ENCODE measurements at regions not wholly inside any gene's neighbourhood (a gene's known extent, or its start where the extent isn't known, plus 50 kb on each side); places are given as distances from the start of the nearest gene placed in this dataset.

GRCh38 chr7:128162666-128163065 is 78.4 kb upstream of the LEP start:
- no peak overlapping the region for H3K27ac ChIP-seq (ENCODE audit: low read depth in 2 of 2, low read length in 1 of 2)
- H3K4me3 ChIP-seq (ENCODE audit: low read depth in 2 of 2, low read length in 1 of 2) = no peak overlapping the region
- no peaks in the 10 kb centered on the region for H3K9me3 ChIP-seq
- no peaks in the 10 kb centered on the region for H4K20me1 ChIP-seq (ENCODE audit: insufficient read depth)
- H3K9me2 ChIP-seq = no peaks in the 10 kb centered on the region
- WGBS (ENCODE audit: low lambda C conversion rate) = 67% methylated on average over 2 of the region's 2 CpGs
- no peaks in the 10 kb centered on the region; the same call in 1 of the 2 replicates for H3K27me3 ChIP-seq (ENCODE audit: insufficient read depth)
- DNase-seq = no peak
- no peaks in the 10 kb centered on the region for H3K79me2 ChIP-seq (ENCODE audit: insufficient read depth)
- no peak for TF ChIP-seq USF1 (IDR thresholded peaks at IDR 0.05; ENCODE audit: borderline replicate concordance, low read depth)
- TF ChIP-seq FOSL2 (IDR thresholded peaks at IDR 0.05; ENCODE audit: borderline replicate concordance, low read depth) = no peak
- TF ChIP-seq YY1 (IDR thresholded peaks at IDR 0.05; ENCODE audit: low read depth) = no peak
- TF ChIP-seq FOXM1 (IDR thresholded peaks at IDR 0.05; ENCODE audit: low read depth) = no peak
- TF ChIP-seq RAD21 (IDR thresholded peaks at IDR 0.05; ENCODE audit: low read length) = no peak
- TF ChIP-seq REST (IDR thresholded peaks at IDR 0.05; ENCODE audit: low read depth, low read length) = no peak
- no peak for TF ChIP-seq EZH2phosphoT487 (IDR thresholded peaks at IDR 0.05; ENCODE audit: borderline replicate concordance, low read depth)
- TF ChIP-seq SIN3A (IDR thresholded peaks at IDR 0.05; ENCODE audit: borderline replicate concordance, low read depth, low read length) = no peak
- no peak for TF ChIP-seq MEF2A (IDR thresholded peaks at IDR 0.05; ENCODE audit: borderline replicate concordance, low read depth)
- no peak for TF ChIP-seq JUND (IDR thresholded peaks at IDR 0.05)
- no peak overlapping the region for H3K9ac ChIP-seq
- H3F3A ChIP-seq (replicated peaks; ENCODE audit: insufficient read depth) = peaks cover 22% of the 10 kb centered on the region
- ChIA-PET POLR2A (no interaction called here), CTCF (interaction anchor here (1.5 to 3.9 kb wide), 4 partner anchors 8 to 46 kb away, joined by 3 to 23 read pairs (median 6); no protein-coding TSS in a partner anchor)
- peaks cover 6 to 8% of the 10 kb centered on the region in 2 experiments; a peak in 2 of 4 replicates for H3K4me1 ChIP-seq (ENCODE audit: control insufficient read depth in 1 of 2, insufficient read depth in 2 of 2, low read depth in 1 of 2, low read length in 1 of 2)
- H3K36me3 ChIP-seq (replicated peaks in 1 of 2; ENCODE audit: control insufficient read depth in 1 of 2, insufficient read depth in 2 of 2, low read length in 1 of 2) = no peaks in the 10 kb centered on the region
- H2AFZ ChIP-seq (ENCODE audit: low read depth) = no peak overlapping the region
- no peak overlapping the region for H3K4me2 ChIP-seq

GRCh38 chr7:128163473-128163872 is 77.6 kb upstream of the LEP start:
- ChIA-PET POLR2A (no interaction called here), CTCF (interaction anchor here (1.5 to 22.8 kb wide), 4 partner anchors 9 to 43 kb away, joined by 3 to 175 read pairs (median 30); no protein-coding TSS in a partner anchor)
- no peaks in the 10 kb centered on the region for H3K9me3 ChIP-seq
- no peaks in the 10 kb centered on the region for H3K79me2 ChIP-seq (ENCODE audit: insufficient read depth)
- no peaks in the 10 kb centered on the region; the same call in 1 of the 2 replicates for H3K27me3 ChIP-seq (ENCODE audit: insufficient read depth)
- no peak overlapping the region for H2AFZ ChIP-seq (ENCODE audit: low read depth)
- no peak for TF ChIP-seq YY1 (IDR thresholded peaks at IDR 0.05; ENCODE audit: low read depth)
- TF ChIP-seq EZH2phosphoT487 (IDR thresholded peaks at IDR 0.05; ENCODE audit: borderline replicate concordance, low read depth) = no peak
- no peak for TF ChIP-seq TEAD4 (IDR thresholded peaks at IDR 0.05; ENCODE audit: borderline replicate concordance, insufficient read depth)
- no peak for TF ChIP-seq FOXJ3 (CRISPR knock-in tag; IDR thresholded peaks at IDR 0.05)
- TF ChIP-seq RXRA (IDR thresholded peaks at IDR 0.05; ENCODE audit: borderline replicate concordance, low read depth) = no peak
- no peak for TF ChIP-seq IRF3 (IDR thresholded peaks at IDR 0.05; ENCODE audit: low read depth, low read length)
- 94% methylated on average over 2 of the region's 2 CpGs for WGBS (ENCODE audit: low lambda C conversion rate)
- peaks cover 6 to 11% of the 10 kb centered on the region in 2 experiments; a peak in 2 of 4 replicates for H3K4me1 ChIP-seq (ENCODE audit: control insufficient read depth in 1 of 2, insufficient read depth in 2 of 2, low read depth in 1 of 2, low read length in 1 of 2)
- no peaks in the 10 kb centered on the region for H4K20me1 ChIP-seq (ENCODE audit: insufficient read depth)
- no peak overlapping the region for H3K4me3 ChIP-seq (ENCODE audit: low read depth in 2 of 2, low read length in 1 of 2)
- H3K27ac ChIP-seq (ENCODE audit: low read depth in 2 of 2, low read length in 1 of 2) = peak overlapping the region in 1 of 2 experiments; percentile 86; a peak in 2 of 4 replicates
- H3K4me2 ChIP-seq = peak overlapping the region; percentile 23
- no peaks in the 10 kb centered on the region for H3K36me3 ChIP-seq (replicated peaks in 1 of 2; ENCODE audit: control insufficient read depth in 1 of 2, insufficient read depth in 2 of 2, low read length in 1 of 2)
- H3K9me2 ChIP-seq = no peaks in the 10 kb centered on the region
- no peak overlapping the region for H3K9ac ChIP-seq
- H3F3A ChIP-seq (replicated peaks; ENCODE audit: insufficient read depth) = peaks cover 22% of the 10 kb centered on the region
- no peak for DNase-seq
